22Rv1 (cell line): ENCODE measurements at regions not wholly inside any gene's neighbourhood (a gene's known extent, or its start where the extent isn't known, plus 50 kb on each side); places are given as distances from the start of the nearest gene placed in this dataset.

ENCODE experiments used
- H3K27ac ChIP-seq: fragments of 450-650 bp; 2 replicates; pipeline ENCODE4 v1.5.1; 2017
- ZFX ChIP-seq: fragments of 450-650 bp; IDR thresholded peaks from 2 replicates; pipeline ENCODE4 v1.6.1; 2017; ENCODE audit warnings: antibody characterized with exemption, borderline replicate concordance
- TF ChIP-seq, protein P1 (sequence below): fragments of 450-650 bp; IDR thresholded peaks from 2 replicates; pipeline ENCODE4 v1.5.1; 2017; ENCODE audit warnings: mild to moderate bottlenecking

DNA sequence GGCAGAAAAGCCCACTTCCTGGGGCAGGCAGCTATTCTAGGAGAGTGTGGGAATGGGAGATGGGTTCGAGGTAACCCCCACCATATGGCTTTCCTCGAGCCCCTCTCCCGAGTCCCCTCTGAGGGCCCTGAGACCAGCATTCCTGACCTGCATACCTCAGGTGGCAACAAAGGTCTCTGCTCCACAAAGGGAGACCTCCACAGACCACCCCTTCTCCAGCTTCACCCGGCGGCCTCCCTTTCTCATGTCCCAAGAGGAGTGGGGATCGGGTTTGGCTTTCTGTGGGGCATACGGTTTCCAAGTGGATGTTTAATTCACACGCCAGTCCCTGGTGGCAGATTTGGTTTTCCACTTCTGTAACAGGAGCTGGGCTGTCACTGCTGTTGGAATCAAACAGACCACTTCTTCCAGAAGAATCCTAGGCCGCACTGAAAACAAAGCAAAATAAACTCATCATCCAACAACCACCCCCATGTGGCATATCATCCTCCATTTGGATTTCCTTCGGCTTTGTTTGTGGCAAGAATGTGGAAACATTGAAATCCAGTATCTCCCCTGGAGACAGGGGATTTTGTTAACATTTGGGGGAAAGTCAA is 83.2 kb downstream of the DLL1 start:
- TF ChIP-seq, protein P1, sequence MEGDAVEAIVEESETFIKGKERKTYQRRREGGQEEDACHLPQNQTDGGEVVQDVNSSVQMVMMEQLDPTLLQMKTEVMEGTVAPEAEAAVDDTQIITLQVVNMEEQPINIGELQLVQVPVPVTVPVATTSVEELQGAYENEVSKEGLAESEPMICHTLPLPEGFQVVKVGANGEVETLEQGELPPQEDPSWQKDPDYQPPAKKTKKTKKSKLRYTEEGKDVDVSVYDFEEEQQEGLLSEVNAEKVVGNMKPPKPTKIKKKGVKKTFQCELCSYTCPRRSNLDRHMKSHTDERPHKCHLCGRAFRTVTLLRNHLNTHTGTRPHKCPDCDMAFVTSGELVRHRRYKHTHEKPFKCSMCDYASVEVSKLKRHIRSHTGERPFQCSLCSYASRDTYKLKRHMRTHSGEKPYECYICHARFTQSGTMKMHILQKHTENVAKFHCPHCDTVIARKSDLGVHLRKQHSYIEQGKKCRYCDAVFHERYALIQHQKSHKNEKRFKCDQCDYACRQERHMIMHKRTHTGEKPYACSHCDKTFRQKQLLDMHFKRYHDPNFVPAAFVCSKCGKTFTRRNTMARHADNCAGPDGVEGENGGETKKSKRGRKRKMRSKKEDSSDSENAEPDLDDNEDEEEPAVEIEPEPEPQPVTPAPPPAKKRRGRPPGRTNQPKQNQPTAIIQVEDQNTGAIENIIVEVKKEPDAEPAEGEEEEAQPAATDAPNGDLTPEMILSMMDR = no peak
- no peak for TF ChIP-seq ZFX
- no peak overlapping the region for H3K27ac ChIP-seq

DNA sequence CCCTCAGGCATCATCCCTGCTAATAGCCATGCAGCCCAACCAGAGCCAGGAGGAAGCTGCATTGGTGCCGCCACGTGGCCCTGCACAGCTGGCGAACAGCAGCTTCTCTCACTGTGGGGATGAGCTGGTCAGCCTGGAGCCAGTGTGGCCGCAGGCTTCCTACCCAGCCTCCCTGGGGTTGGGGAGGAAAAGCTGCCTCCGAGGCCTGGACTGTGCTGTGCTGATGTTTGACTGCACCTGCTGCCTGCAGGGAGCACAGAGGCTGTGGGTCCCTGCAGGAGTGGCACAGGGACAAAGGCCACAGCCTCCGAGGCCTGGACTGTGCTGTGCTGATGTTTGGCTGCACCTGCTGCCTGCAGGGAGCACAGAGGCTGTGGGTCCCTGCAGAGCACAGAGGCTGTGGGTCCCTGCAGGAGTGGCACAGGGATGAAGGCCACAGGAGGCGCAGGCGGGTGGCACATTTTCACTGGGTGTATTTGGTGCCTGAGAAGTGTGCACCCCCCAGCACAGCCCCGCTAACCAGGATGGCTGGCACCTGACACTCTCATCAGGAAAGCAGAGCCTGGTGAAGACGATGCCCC is 83.9 kb downstream of the DLL1 start:
- TF ChIP-seq, protein P1 = no peak

DNA sequence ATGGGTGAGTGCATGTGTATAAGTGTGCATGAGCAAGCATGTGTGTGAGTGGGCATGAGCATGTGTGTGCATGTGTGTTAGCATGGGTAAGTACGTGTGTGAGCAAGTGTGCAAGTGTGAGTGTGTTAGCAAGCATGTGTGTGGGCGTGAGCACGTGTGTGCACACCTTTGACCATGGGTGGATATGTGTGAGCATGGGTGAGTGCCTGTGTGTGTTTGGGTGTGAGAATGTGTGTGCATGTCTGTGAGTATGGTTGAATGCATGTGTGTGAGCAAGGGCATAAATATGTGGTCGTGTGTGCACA is 84.6 kb downstream of the DLL1 start:
- TF ChIP-seq ZFX = no peak
- TF ChIP-seq, protein P1 = no peak

More for the DNA sequence above, 83.9 kb downstream of the DLL1 start:
- H3K27ac ChIP-seq = no peak overlapping the region

DNA sequence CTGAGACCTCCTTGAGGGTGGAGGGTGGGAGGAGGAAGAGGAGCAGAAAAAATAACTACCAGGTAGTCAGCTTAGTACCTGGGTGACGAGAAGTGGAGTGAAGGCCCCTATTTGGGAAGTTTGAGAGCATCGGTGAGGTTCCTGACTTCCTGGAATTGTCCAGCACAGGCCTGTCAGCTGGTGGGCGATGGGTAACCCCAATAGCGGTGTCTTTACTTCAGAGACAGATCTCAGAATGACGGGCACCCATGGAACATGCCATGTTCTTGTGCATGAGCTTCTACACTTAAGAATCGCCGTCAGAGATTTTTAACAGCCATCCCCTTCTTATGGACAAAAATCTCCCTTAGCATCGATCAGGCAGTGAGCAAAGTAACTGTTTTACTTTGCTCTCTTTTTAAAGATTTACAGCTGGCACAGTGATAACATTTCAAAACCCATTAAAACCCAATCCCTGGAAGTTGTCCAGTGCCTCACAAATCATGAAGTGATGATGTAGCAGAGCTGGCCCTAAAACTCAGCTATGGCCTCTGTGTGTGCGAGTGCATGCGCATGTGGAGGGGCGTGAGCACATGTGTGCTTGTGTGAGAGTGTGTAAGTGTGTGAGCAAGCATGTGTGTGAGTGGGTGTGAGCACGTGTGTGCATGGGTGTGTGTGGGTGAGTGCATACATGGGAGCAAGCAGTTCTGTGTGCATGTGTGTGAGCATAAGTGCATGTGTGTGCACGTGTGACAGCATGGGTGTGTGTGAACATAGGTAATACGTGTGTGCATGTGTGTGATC is 85.2 kb downstream of the DLL1 start:
- no peak overlapping the region for H3K27ac ChIP-seq
- TF ChIP-seq, protein P1 = no peak
- no peak for TF ChIP-seq ZFX

More for the DNA sequence above, 84.6 kb downstream of the DLL1 start:
- no peak overlapping the region for H3K27ac ChIP-seq

DNA sequence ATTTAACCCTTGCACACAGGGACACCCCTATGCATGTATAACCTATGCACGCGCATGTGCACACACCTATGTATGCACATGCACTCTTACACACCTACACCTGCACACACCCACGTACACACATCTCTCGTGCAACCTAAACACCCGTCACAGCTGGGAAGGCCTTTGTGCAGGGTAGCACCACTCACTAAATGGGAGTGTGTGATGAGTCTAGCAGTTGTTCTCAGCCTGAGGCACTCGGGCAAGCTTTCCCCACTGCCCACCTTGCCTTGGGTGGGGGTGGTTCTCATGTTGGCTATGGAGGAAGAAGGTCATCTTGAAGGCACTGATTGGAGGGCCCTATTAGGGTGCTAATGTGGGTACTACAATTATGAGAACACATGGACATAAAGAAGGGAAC is 85.8 kb downstream of the DLL1 start:
- no peak for TF ChIP-seq ZFX
- TF ChIP-seq, protein P1 = no peak
- H3K27ac ChIP-seq = no peak overlapping the region

DNA sequence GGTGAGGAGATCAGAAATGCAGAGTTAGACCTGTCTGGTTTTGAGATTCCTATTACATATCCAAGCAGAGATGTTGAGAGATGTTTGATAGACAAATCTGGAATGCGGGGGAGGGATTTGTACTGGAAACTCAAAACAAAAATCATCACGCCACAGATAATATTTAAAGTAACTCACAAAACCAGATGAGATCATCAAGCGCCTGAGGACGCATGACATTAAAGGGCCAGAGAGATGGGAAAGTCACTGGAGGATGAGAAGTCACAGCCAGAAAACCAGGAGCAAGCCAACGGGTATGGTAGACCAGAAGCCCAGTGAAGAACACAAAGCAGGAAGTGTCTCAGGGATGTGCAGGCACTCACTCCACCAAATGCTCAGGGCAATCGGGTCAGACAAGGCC is 87.7 kb downstream of the DLL1 start:
- H3K27ac ChIP-seq = no peak overlapping the region
- no peak for TF ChIP-seq ZFX

DNA sequence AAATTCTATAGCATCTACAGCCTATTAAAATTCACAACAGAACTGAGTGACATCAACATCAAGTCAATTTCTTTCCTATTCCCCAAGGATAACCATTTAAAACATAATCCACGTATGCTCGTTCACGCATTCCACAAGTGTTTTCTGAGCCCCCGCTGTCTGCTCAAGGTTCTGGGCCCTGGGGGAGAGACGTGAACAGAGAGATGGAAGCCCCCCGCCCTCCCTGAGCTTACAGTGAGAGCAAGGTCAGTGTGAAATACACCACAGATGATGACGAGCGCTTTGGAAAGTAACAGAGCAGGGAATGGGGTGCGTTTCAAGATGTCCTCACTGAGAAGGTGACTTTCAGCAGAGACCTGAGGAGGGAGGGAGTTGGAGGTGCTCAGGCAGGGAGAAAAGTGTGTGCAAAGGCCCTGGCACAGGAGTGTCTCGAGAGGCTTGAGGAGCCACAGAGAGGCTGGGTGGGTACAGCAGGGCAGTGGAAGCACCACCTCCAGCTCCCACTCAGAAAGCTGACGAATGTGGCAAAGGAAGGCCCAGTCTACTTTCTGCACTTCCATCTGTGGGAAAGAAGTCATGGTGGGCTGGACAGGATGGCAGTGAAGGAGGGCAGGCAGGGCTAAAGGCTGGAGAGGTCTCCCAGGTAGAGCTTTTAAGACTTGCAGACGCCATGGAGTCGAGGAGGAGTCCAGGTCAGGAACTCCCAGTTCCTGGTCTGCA is 88.3 kb downstream of the DLL1 start:
- H3K27ac ChIP-seq = no peak overlapping the region
- TF ChIP-seq ZFX = no peak
- TF ChIP-seq, protein P1 = no peak
